AG09309 (cell line): ENCODE measurements at regions not wholly inside any gene's neighbourhood (a gene's known extent, or its start where the extent isn't known, plus 50 kb on each side); places are given as distances from the start of the nearest gene placed in this dataset.

Experiments used
- DNase-seq: peaks from one replicate; pipeline ENCODE4 v3.0.0-alpha.2; 2010; ENCODE audit warnings: low read depth
- H3K4me3 ChIP-seq: 2 replicates; pipeline ENCODE4 v1.5.1; 2011; ENCODE audit warnings: mild to moderate bottlenecking, low read depth, low read length, moderate library complexity; ENCODE audit not compliant: control insufficient read depth
- CTCF ChIP-seq: IDR thresholded peaks from 2 replicates; pipeline ENCODE4 v1.5.1; 2011; ENCODE audit warnings: mild to moderate bottlenecking, low read depth, low read length, inconsistent platforms; ENCODE audit not compliant: insufficient read depth, control insufficient read depth; ENCODE audit errors: missing control alignments

- TF ChIP-seq CTCF, result no peak
- peak; percentile 0 for DNase-seq
- H3K4me3 ChIP-seq, result no peak overlapping the region
Observed at GRCh38 chr2:221716426-221717303, 144.6 kb upstream of the EPHA4 start.

GRCh38 chr2:221715523-221716247, 143.6 kb upstream of the EPHA4 start:
- no peak overlapping the region for H3K4me3 ChIP-seq
- TF ChIP-seq CTCF, result no peak
- no peak for DNase-seq

GRCh38 chr2:221710744-221711143, 138.6 kb upstream of the EPHA4 start:
- H3K4me3 ChIP-seq, result no peak overlapping the region
- no peak for DNase-seq
- TF ChIP-seq CTCF, result no peak

GRCh38 chr2:221708902-221709301, 136.8 kb upstream of the EPHA4 start:
- TF ChIP-seq CTCF, result no peak
- DNase-seq, result no peak
- H3K4me3 ChIP-seq, result no peak overlapping the region

- TF ChIP-seq CTCF, result no peak
- DNase-seq, result no peak
- no peak overlapping the region for H3K4me3 ChIP-seq
Observed at GRCh38 chr2:221705185-221705877, 133.2 kb upstream of the EPHA4 start.

GRCh38 chr2:221704442-221704841, 132.3 kb upstream of the EPHA4 start:
- TF ChIP-seq CTCF, result no peak
- no peak overlapping the region for H3K4me3 ChIP-seq
- DNase-seq, result no peak
